Activated naive CD8-positive, alpha-beta T cell (primary cell): ENCODE measurements at regions not wholly inside any gene's neighbourhood (a gene's known extent, or its start where the extent isn't known, plus 50 kb on each side); places are given as distances from the start of the nearest gene placed in this dataset.

Experiments used
- H3K27ac Mint-ChIP-seq: one replicate; pipeline ENCODE4 v1.8.0; 2021; ENCODE audit warnings: mixed read lengths
- H3K27me3 Mint-ChIP-seq: one replicate; pipeline ENCODE4 v1.8.0; 2021; ENCODE audit warnings: mixed read lengths
- H3K36me3 Mint-ChIP-seq: one replicate; pipeline ENCODE4 v1.8.0; 2021; ENCODE audit warnings: mixed read lengths
- H3K4me1 Mint-ChIP-seq: one replicate; pipeline ENCODE4 v1.8.0; 2021; ENCODE audit warnings: low read depth, mixed read lengths
- H3K4me3 Mint-ChIP-seq: one replicate; pipeline ENCODE4 v1.8.0; 2021; ENCODE audit warnings: mild to moderate bottlenecking, mixed read lengths
- H3K9me3 Mint-ChIP-seq: one replicate; pipeline ENCODE4 v1.8.0; 2021; ENCODE audit warnings: low read depth, mixed read lengths

- Mint-ChIP-seq H3K4me3 (no peak overlapping the region), H3K27ac (no peak overlapping the region), H3K4me1 (no peaks in the 10 kb centered on the region), H3K27me3 (no peaks in the 10 kb centered on the region), H3K36me3 (no peaks in the 10 kb centered on the region), H3K9me3 (peaks cover 9% of the 10 kb centered on the region)
Observed at GRCh38 chr13:89803839-89804238, 1543.6 kb upstream of the MIR17HG start.

- Mint-ChIP-seq H3K27ac (no peak overlapping the region), H3K9me3 (peaks cover 3% of the 10 kb centered on the region), H3K4me3 (no peak overlapping the region), H3K27me3 (no peaks in the 10 kb centered on the region), H3K36me3 (no peaks in the 10 kb centered on the region), H3K4me1 (no peaks in the 10 kb centered on the region)
Observed at GRCh38 chr13:89806594-89806993, 1540.9 kb upstream of the MIR17HG start.

GRCh38 chr13:89812856-89813255 lies 1534.6 kb upstream of the MIR17HG start:
- Mint-ChIP-seq H3K27me3 (no peaks in the 10 kb centered on the region), H3K9me3 (peaks cover 7% of the 10 kb centered on the region), H3K36me3 (no peaks in the 10 kb centered on the region), H3K4me3 (no peak overlapping the region), H3K4me1 (no peaks in the 10 kb centered on the region), H3K27ac (no peak overlapping the region)

- no peak overlapping the region for H3K4me3 Mint-ChIP-seq
- H3K36me3 Mint-ChIP-seq: no peaks in the 10 kb centered on the region
- H3K4me1 Mint-ChIP-seq: no peaks in the 10 kb centered on the region
- no peak overlapping the region for H3K27ac Mint-ChIP-seq
- no peaks in the 10 kb centered on the region for H3K27me3 Mint-ChIP-seq
- peaks cover 7% of the 10 kb centered on the region for H3K9me3 Mint-ChIP-seq
Observed at GRCh38 chr13:89816404-89816803, 1531.1 kb upstream of the MIR17HG start.

GRCh38 chr13:89822467-89822866 lies 1525.0 kb upstream of the MIR17HG start:
- H3K36me3 Mint-ChIP-seq: no peaks in the 10 kb centered on the region
- no peaks in the 10 kb centered on the region for H3K4me1 Mint-ChIP-seq
- no peaks in the 10 kb centered on the region for H3K27me3 Mint-ChIP-seq
- H3K4me3 Mint-ChIP-seq: no peak overlapping the region
- H3K27ac Mint-ChIP-seq: no peak overlapping the region
- no peaks in the 10 kb centered on the region for H3K9me3 Mint-ChIP-seq

- H3K4me3 Mint-ChIP-seq: no peak overlapping the region
- no peaks in the 10 kb centered on the region for H3K36me3 Mint-ChIP-seq
- H3K4me1 Mint-ChIP-seq: no peaks in the 10 kb centered on the region
- H3K9me3 Mint-ChIP-seq: no peaks in the 10 kb centered on the region
- no peak overlapping the region for H3K27ac Mint-ChIP-seq
- H3K27me3 Mint-ChIP-seq: no peaks in the 10 kb centered on the region
Observed at GRCh38 chr13:89827552-89827951, 1519.9 kb upstream of the MIR17HG start.

GRCh38 chr13:89828506-89828905 lies 1519.0 kb upstream of the MIR17HG start:
- Mint-ChIP-seq H3K4me1 (no peaks in the 10 kb centered on the region), H3K9me3 (no peaks in the 10 kb centered on the region), H3K36me3 (no peaks in the 10 kb centered on the region), H3K27me3 (no peaks in the 10 kb centered on the region), H3K4me3 (no peak overlapping the region), H3K27ac (no peak overlapping the region)

- Mint-ChIP-seq H3K36me3 (no peaks in the 10 kb centered on the region), H3K4me3 (no peak overlapping the region), H3K27me3 (no peaks in the 10 kb centered on the region), H3K4me1 (no peaks in the 10 kb centered on the region), H3K27ac (no peak overlapping the region), H3K9me3 (no peaks in the 10 kb centered on the region)
Observed at GRCh38 chr13:89831157-89831556, 1516.3 kb upstream of the MIR17HG start.

GRCh38 chr13:89832827-89833226 lies 1514.7 kb upstream of the MIR17HG start:
- Mint-ChIP-seq H3K9me3 (peaks cover 9% of the 10 kb centered on the region), H3K4me3 (no peak overlapping the region), H3K27ac (no peak overlapping the region), H3K36me3 (no peaks in the 10 kb centered on the region), H3K4me1 (no peaks in the 10 kb centered on the region), H3K27me3 (no peaks in the 10 kb centered on the region)

- Mint-ChIP-seq H3K36me3 (no peaks in the 10 kb centered on the region), H3K4me1 (no peaks in the 10 kb centered on the region), H3K27ac (no peak overlapping the region), H3K4me3 (no peak overlapping the region), H3K27me3 (no peaks in the 10 kb centered on the region), H3K9me3 (peaks cover 5% of the 10 kb centered on the region)
Observed at GRCh38 chr13:89843621-89844020, 1503.9 kb upstream of the MIR17HG start.

GRCh38 chr13:89845874-89846273 lies 1501.6 kb upstream of the MIR17HG start:
- Mint-ChIP-seq H3K4me3 (no peak overlapping the region), H3K27me3 (no peaks in the 10 kb centered on the region), H3K27ac (no peak overlapping the region), H3K9me3 (peaks cover 5% of the 10 kb centered on the region), H3K36me3 (no peaks in the 10 kb centered on the region), H3K4me1 (no peaks in the 10 kb centered on the region)

GRCh38 chr13:89846926-89847585 lies 1500.4 kb upstream of the MIR17HG start:
- Mint-ChIP-seq H3K9me3 (peaks cover 5% of the 10 kb centered on the region), H3K36me3 (no peaks in the 10 kb centered on the region), H3K4me3 (no peak overlapping the region), H3K27me3 (no peaks in the 10 kb centered on the region), H3K4me1 (no peaks in the 10 kb centered on the region), H3K27ac (no peak overlapping the region)

GRCh38 chr13:89852570-89852969 lies 1494.9 kb upstream of the MIR17HG start:
- Mint-ChIP-seq H3K4me3 (no peak overlapping the region), H3K9me3 (no peaks in the 10 kb centered on the region), H3K27me3 (no peaks in the 10 kb centered on the region), H3K27ac (no peak overlapping the region), H3K4me1 (no peaks in the 10 kb centered on the region), H3K36me3 (no peaks in the 10 kb centered on the region)

- H3K27ac Mint-ChIP-seq: no peak overlapping the region
- H3K4me3 Mint-ChIP-seq: no peak overlapping the region
- no peaks in the 10 kb centered on the region for H3K4me1 Mint-ChIP-seq
- peaks cover 5% of the 10 kb centered on the region for H3K9me3 Mint-ChIP-seq
- H3K36me3 Mint-ChIP-seq: no peaks in the 10 kb centered on the region
- no peaks in the 10 kb centered on the region for H3K27me3 Mint-ChIP-seq
Observed at GRCh38 chr13:89856512-89856911, 1491.0 kb upstream of the MIR17HG start.

GRCh38 chr13:89857502-89857901 lies 1490.0 kb upstream of the MIR17HG start:
- Mint-ChIP-seq H3K4me1 (no peaks in the 10 kb centered on the region), H3K27ac (no peak overlapping the region), H3K9me3 (peaks cover 5% of the 10 kb centered on the region), H3K27me3 (no peaks in the 10 kb centered on the region), H3K36me3 (no peaks in the 10 kb centered on the region), H3K4me3 (no peak overlapping the region)

GRCh38 chr13:89862011-89862690 lies 1485.3 kb upstream of the MIR17HG start:
- Mint-ChIP-seq H3K9me3 (peaks cover 5% of the 10 kb centered on the region), H3K4me1 (no peaks in the 10 kb centered on the region), H3K36me3 (no peaks in the 10 kb centered on the region), H3K27ac (no peak overlapping the region), H3K4me3 (no peak overlapping the region), H3K27me3 (no peaks in the 10 kb centered on the region)
